Limb (tissue), 2 donors: ENCODE measurements at regions not wholly inside any gene's neighbourhood (a gene's known extent, or its start where the extent isn't known, plus 50 kb on each side); places are given as distances from the start of the nearest gene placed in this dataset.

Experiments
- DNase-seq, 2 donors: peaks; one replicate each; pipeline ENCODE4 v3.0.0-alpha.2; 2016; ENCODE audit errors: extremely low spot score in 2 of 2

GRCh38 chr16:80356365-80356764 is 184.4 kb upstream of the DYNLRB2 start:
- no peak for DNase-seq

- no peak for DNase-seq
Measured at GRCh38 chr16:80355335-80355734, 185.5 kb upstream of the DYNLRB2 start.

GRCh38 chr16:80350061-80350460 is 190.7 kb upstream of the DYNLRB2 start:
- no peak for DNase-seq

GRCh38 chr16:80347900-80348299 is 192.9 kb upstream of the DYNLRB2 start:
- peak in 1 of 2 donors; percentile 39 for DNase-seq

GRCh38 chr16:80347002-80347401 is 193.8 kb upstream of the DYNLRB2 start:
- DNase-seq, result no peak

- DNase-seq, result peak; percentile 25 to 40
Measured at GRCh38 chr16:80346111-80346632, 194.6 kb upstream of the DYNLRB2 start.

GRCh38 chr16:80345701-80346100 is 195.1 kb upstream of the DYNLRB2 start:
- DNase-seq, result no peak

GRCh38 chr16:80344570-80344969 is 196.2 kb upstream of the DYNLRB2 start:
- DNase-seq, result no peak

- DNase-seq, result no peak
Measured at GRCh38 chr16:80341263-80341662, 199.5 kb upstream of the DYNLRB2 start.

- no peak for DNase-seq
Measured at GRCh38 chr16:80337786-80338185, 203.0 kb upstream of the DYNLRB2 start.

GRCh38 chr16:80330803-80331202 is 210.0 kb upstream of the DYNLRB2 start:
- no peak for DNase-seq

- no peak for DNase-seq
Measured at GRCh38 chr16:80330150-80330549, 210.6 kb upstream of the DYNLRB2 start.

- DNase-seq, result no peak
Measured at GRCh38 chr16:80327740-80328139, 213.1 kb upstream of the DYNLRB2 start.

GRCh38 chr16:80324371-80324770 is 216.4 kb upstream of the DYNLRB2 start:
- no peak for DNase-seq

- no peak for DNase-seq
Measured at GRCh38 chr16:80323808-80324195, 217.0 kb upstream of the DYNLRB2 start.

GRCh38 chr16:80323187-80323807 is 217.5 kb upstream of the DYNLRB2 start:
- no peak for DNase-seq

- no peak for DNase-seq
Measured at GRCh38 chr16:80319181-80319580, 221.6 kb upstream of the DYNLRB2 start.

- no peak for DNase-seq
Measured at GRCh38 chr16:80318107-80318506, 222.7 kb upstream of the DYNLRB2 start.

GRCh38 chr16:80317599-80318037 is 223.2 kb upstream of the DYNLRB2 start:
- DNase-seq, result peak in 1 of 2 donors; percentile 16

- no peak for DNase-seq
Measured at GRCh38 chr16:80317116-80317515, 223.7 kb upstream of the DYNLRB2 start.

GRCh38 chr16:80314042-80314441 is 226.8 kb upstream of the DYNLRB2 start:
- no peak for DNase-seq

- DNase-seq, result no peak
Measured at GRCh38 chr16:80309178-80309577, 231.6 kb upstream of the DYNLRB2 start.

- DNase-seq, result no peak
Measured at GRCh38 chr16:80305410-80305809, 235.4 kb upstream of the DYNLRB2 start.

- DNase-seq, result no peak
Measured at GRCh38 chr16:80303691-80304090, 237.1 kb upstream of the DYNLRB2 start.
